Activated naive CD4-positive, alpha-beta T cell treated with anti-CD3 and anti-CD28 coated beads for 36 hours (primary cell): ENCODE measurements at regions not wholly inside any gene's neighbourhood (a gene's known extent, or its start where the extent isn't known, plus 50 kb on each side); places are given as distances from the start of the nearest gene placed in this dataset.

Experiments used
- CTCF ChIA-PET: fragments of 350-600 bp; sonication (Branson Sonifier 250); formaldehyde crosslinking; loops from one replicate; lab custom pipeline; 2021; ENCODE audit warnings: antibody characterized with exemption; lab: Charles Lee
- DNase-seq: peaks from one replicate; pipeline ENCODE4 v3.0.0-alpha.2; 2020
- H3K27ac Mint-ChIP-seq: one replicate; pipeline ENCODE4 v1.8.0; 2021; ENCODE audit warnings: mild to moderate bottlenecking, mixed read lengths
- H3K27me3 Mint-ChIP-seq: one replicate; pipeline ENCODE4 v1.8.0; 2021; ENCODE audit warnings: low read depth, mixed read lengths
- H3K36me3 Mint-ChIP-seq: one replicate; pipeline ENCODE4 v1.8.0; 2021; ENCODE audit warnings: low read depth, mixed read lengths
- H3K4me1 Mint-ChIP-seq: one replicate; pipeline ENCODE4 v1.8.0; 2021; ENCODE audit warnings: low read depth, mixed read lengths
- H3K4me3 Mint-ChIP-seq: one replicate; pipeline ENCODE4 v1.8.0; 2021; ENCODE audit warnings: mild to moderate bottlenecking, moderate library complexity, mixed read lengths
- H3K9me3 Mint-ChIP-seq: one replicate; pipeline ENCODE4 v1.8.0; 2021; ENCODE audit warnings: mixed read lengths
- intact Hi-C: fragments of 100-400 bp; cut with micrococcal nuclease; formaldehyde crosslinking; loops from one replicate; pipeline ENCODE4 v1.15.1; 2023

DNA sequence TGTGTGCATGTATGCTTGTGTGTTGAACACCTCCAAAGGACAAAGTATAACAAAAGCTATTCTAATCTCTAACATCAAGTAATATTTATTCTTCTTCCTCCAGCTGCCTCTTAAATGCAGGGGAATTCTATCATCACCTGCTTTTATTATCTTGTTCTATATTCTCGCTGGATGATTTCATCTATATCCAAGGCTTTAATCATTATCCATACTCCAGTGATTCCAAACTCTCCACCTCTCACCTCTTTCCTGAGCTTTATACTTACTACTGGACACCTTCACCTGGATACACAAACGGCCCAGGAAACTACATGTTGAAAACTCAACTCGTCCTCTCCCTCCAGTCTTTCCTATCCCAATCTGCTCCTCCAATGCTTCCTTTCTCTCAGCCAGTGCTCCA is 418.6 kb downstream of the KLF5 start:
- Mint-ChIP-seq H3K36me3 (no peaks in the 10 kb centered on the region), H3K27ac (no peak overlapping the region), H3K4me3 (no peak overlapping the region), H3K27me3 (no peaks in the 10 kb centered on the region), H3K9me3 (no peaks in the 10 kb centered on the region), H3K4me1 (no peaks in the 10 kb centered on the region)
- intact Hi-C loops = no loop called here
- no peak for DNase-seq
- CTCF ChIA-PET = no interaction called here

- H3K9me3 Mint-ChIP-seq = no peaks in the 10 kb centered on the region
- no peaks in the 10 kb centered on the region for H3K27me3 Mint-ChIP-seq
- CTCF ChIA-PET = no interaction called here
- H3K4me3 Mint-ChIP-seq = no peak overlapping the region
- intact Hi-C loops = no loop called here
- no peaks in the 10 kb centered on the region for H3K36me3 Mint-ChIP-seq
- DNase-seq = no peak
- no peaks in the 10 kb centered on the region for H3K4me1 Mint-ChIP-seq
- H3K27ac Mint-ChIP-seq = no peak overlapping the region
Measured at GRCh38 chr13:73473016-73473415, 414.2 kb downstream of the KLF5 start.

DNA sequence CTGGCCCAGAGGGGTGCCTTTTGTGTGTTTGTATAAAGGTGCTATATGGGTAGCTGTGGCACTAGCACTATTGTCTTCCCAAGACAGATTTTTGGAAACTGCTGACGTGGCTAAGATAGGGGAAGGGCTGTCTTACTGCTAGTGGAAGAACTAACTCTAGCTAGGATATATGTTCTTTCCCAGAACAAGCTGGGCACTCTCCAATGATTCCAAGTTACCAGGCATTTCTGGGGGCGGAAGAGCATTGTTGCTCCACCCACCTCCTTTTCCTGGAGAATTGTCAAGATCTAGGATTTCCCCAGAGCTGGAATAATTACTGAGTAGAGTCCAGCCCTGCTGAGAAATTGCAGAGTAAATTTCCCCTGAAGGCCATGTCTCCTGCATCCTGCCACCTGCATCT is 408.3 kb downstream of the KLF5 start:
- H3K9me3 Mint-ChIP-seq = no peaks in the 10 kb centered on the region
- CTCF ChIA-PET = no interaction called here
- no peak for DNase-seq
- H3K4me3 Mint-ChIP-seq = no peak overlapping the region
- no peaks in the 10 kb centered on the region for H3K36me3 Mint-ChIP-seq
- no peaks in the 10 kb centered on the region for H3K27me3 Mint-ChIP-seq
- no peaks in the 10 kb centered on the region for H3K4me1 Mint-ChIP-seq
- no peak overlapping the region for H3K27ac Mint-ChIP-seq
- intact Hi-C loops = no loop called here

GRCh38 chr13:73466561-73466960 is 407.8 kb downstream of the KLF5 start:
- DNase-seq = no peak
- H3K36me3 Mint-ChIP-seq = no peaks in the 10 kb centered on the region
- H3K27me3 Mint-ChIP-seq = no peaks in the 10 kb centered on the region
- CTCF ChIA-PET = interaction anchor here (1.1 kb wide), 1 partner anchor 238 kb away, joined by 3 read pairs; no protein-coding TSS in a partner anchor
- no peak overlapping the region for H3K4me3 Mint-ChIP-seq
- no peaks in the 10 kb centered on the region for H3K4me1 Mint-ChIP-seq
- H3K27ac Mint-ChIP-seq = no peak overlapping the region
- H3K9me3 Mint-ChIP-seq = no peaks in the 10 kb centered on the region
- intact Hi-C loops = no loop called here

DNA sequence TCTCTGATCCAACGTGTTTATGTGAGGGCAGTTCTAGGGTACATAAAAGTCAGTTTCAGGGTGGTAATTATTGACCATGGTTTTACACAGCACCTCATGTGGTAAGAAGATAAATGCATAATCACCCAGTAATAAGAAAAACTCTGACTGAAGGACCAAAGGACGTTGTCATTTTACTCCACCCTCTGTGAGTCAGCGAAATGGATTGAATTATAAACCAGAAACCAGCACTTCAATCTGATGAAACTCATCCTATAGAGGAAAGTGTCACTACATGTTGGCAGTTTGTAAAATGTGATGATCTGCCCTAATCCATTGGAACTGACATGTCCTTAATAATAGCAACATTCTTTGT is 406.8 kb downstream of the KLF5 start:
- CTCF ChIA-PET = interaction anchor here (0.6 to 1.1 kb wide), 2 partner anchors 237 to 326 kb away, joined by 3 read pairs; no protein-coding TSS in a partner anchor
- Mint-ChIP-seq H3K36me3 (no peaks in the 10 kb centered on the region), H3K27me3 (no peaks in the 10 kb centered on the region), H3K4me3 (no peak overlapping the region), H3K4me1 (no peaks in the 10 kb centered on the region), H3K27ac (no peak overlapping the region), H3K9me3 (no peaks in the 10 kb centered on the region)
- intact Hi-C loops = no loop called here
- no peak for DNase-seq

- intact Hi-C loops = no loop called here
- Mint-ChIP-seq H3K27ac (no peak overlapping the region), H3K9me3 (no peaks in the 10 kb centered on the region), H3K27me3 (no peaks in the 10 kb centered on the region), H3K36me3 (no peaks in the 10 kb centered on the region), H3K4me3 (no peak overlapping the region), H3K4me1 (no peaks in the 10 kb centered on the region)
- CTCF ChIA-PET = interaction anchor here (0.6 to 0.7 kb wide), 2 partner anchors 14 to 326 kb away, joined by 3 to 5 read pairs; no protein-coding TSS in a partner anchor
- DNase-seq = no peak
Measured at GRCh38 chr13:73464758-73465616, 406.2 kb downstream of the KLF5 start.

GRCh38 chr13:73462241-73462640 is 403.4 kb downstream of the KLF5 start:
- intact Hi-C loops = no loop called here
- Mint-ChIP-seq H3K36me3 (no peaks in the 10 kb centered on the region), H3K4me1 (no peaks in the 10 kb centered on the region), H3K27me3 (no peaks in the 10 kb centered on the region), H3K9me3 (no peaks in the 10 kb centered on the region), H3K4me3 (no peak overlapping the region), H3K27ac (no peak overlapping the region)
- CTCF ChIA-PET = no interaction called here
- DNase-seq = no peak

GRCh38 chr13:73451221-73452029 is 392.6 kb downstream of the KLF5 start:
- H3K4me1 Mint-ChIP-seq = no peaks in the 10 kb centered on the region
- no peaks in the 10 kb centered on the region for H3K27me3 Mint-ChIP-seq
- H3K9me3 Mint-ChIP-seq = peaks cover 4% of the 10 kb centered on the region
- H3K36me3 Mint-ChIP-seq = peaks cover 1% of the 10 kb centered on the region
- no peak overlapping the region for H3K4me3 Mint-ChIP-seq
- intact Hi-C loops = no loop called here
- DNase-seq = no peak
- H3K27ac Mint-ChIP-seq = no peak overlapping the region
- CTCF ChIA-PET = interaction anchor here (0.6 kb wide), 1 partner anchor 1920 kb away, joined by 3 read pairs; no protein-coding TSS in a partner anchor

DNA sequence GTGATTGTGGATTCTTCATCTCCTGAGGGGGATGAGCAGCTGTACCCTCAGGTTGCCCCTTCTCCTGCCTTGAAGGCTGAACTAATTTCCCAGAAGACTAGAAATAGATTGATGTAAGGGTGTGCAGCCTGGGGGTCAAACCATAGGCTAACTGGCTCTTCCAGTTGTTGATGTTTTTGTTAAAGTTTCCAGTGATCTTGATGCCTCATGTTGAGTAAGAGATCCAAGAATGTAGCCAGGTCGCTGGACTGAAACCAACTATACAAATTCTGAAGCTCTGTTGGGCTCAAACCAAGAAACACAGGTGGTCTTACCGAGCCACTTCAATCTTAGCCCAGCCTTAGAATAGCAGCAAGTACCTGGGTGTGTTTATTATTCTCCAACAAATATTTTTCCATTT is 391.8 kb downstream of the KLF5 start:
- H3K27ac Mint-ChIP-seq = no peak overlapping the region
- peaks cover 3% of the 10 kb centered on the region for H3K36me3 Mint-ChIP-seq
- H3K4me1 Mint-ChIP-seq = no peaks in the 10 kb centered on the region
- intact Hi-C loops = no loop called here
- H3K9me3 Mint-ChIP-seq = peaks cover 4% of the 10 kb centered on the region
- H3K27me3 Mint-ChIP-seq = no peaks in the 10 kb centered on the region
- no peak for DNase-seq
- no peak overlapping the region for H3K4me3 Mint-ChIP-seq
- CTCF ChIA-PET = interaction anchor here (0.5 kb wide), 1 partner anchor 14 kb away, joined by 5 read pairs; no protein-coding TSS in a partner anchor

DNA sequence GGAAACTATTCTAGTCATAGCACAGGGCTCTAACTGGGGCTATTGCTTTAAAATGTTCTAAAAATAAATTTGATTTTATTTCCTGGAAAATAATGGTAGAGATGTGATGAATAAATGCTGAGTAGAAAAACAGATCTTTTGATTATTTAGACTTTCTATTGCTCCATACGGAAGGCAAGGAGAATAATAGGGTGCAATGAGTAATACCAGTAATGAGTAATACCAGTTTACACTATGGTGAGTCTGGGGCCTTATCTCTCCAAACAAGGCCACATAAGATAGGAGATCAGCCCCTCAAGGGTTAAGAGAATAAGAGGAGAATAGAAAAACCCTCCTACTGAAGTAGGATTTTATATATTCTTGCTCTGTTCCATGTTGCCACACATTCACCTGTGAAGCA is 390.4 kb downstream of the KLF5 start:
- no peaks in the 10 kb centered on the region for H3K27me3 Mint-ChIP-seq
- H3K9me3 Mint-ChIP-seq = peaks cover 7% of the 10 kb centered on the region
- H3K36me3 Mint-ChIP-seq = peaks cover 7% of the 10 kb centered on the region

DNA sequence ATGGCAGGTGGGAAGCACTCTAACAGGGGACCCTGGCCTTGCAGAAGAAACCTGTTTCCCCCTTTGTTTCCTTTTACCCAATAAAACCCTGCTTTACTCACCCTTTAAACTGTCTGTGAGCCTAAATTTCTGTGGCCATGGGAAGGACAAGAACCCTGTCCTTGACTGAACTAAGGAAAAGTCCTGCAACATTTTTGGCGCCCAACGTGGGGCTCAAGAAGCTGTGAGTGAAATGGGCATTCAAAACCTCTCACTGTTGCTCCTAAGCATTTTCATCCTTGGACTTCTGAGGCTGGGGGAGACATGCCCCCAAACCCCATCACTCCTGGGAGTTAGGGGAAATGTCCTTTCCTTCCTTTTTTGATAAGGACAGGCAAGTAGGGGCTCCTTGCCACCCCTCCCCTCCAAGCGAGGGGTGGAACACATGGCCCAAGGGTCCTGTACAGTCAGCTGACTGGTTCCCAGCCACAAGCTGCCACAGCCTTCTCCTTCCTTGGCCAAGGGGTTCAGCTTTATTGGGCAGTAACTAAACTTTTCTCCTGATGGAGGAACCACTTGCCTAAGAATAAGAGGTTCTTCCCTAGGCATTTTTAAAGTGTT is 381.6 kb downstream of the KLF5 start:
- intact Hi-C loops = no loop called here
- no peak overlapping the region for H3K27ac Mint-ChIP-seq

More for the DNA sequence above, 390.4 kb downstream of the KLF5 start:
- no peak for DNase-seq
- intact Hi-C loops = no loop called here
- Mint-ChIP-seq H3K4me3 (no peak overlapping the region), H3K4me1 (no peaks in the 10 kb centered on the region), H3K27ac (no peak overlapping the region)
- CTCF ChIA-PET = interaction anchor here (0.6 kb wide), 1 partner anchor 14 kb away, joined by 3 read pairs; no protein-coding TSS in a partner anchor

GRCh38 chr13:73433890-73434289 is 375.1 kb downstream of the KLF5 start:
- CTCF ChIA-PET = no interaction called here
- DNase-seq = no peak
- H3K4me1 Mint-ChIP-seq = no peaks in the 10 kb centered on the region
- H3K27ac Mint-ChIP-seq = no peak overlapping the region
- intact Hi-C loops = no loop called here
- H3K27me3 Mint-ChIP-seq = no peaks in the 10 kb centered on the region
- H3K36me3 Mint-ChIP-seq = peaks cover 3% of the 10 kb centered on the region
- H3K4me3 Mint-ChIP-seq = no peak overlapping the region
- peaks cover 13% of the 10 kb centered on the region for H3K9me3 Mint-ChIP-seq

More for the DNA sequence above, 381.6 kb downstream of the KLF5 start:
- Mint-ChIP-seq H3K9me3 (peaks cover 38% of the 10 kb centered on the region), H3K27me3 (no peaks in the 10 kb centered on the region), H3K4me3 (no peak overlapping the region), H3K4me1 (no peaks in the 10 kb centered on the region), H3K36me3 (peaks cover 9% of the 10 kb centered on the region)
- no peak for DNase-seq
- CTCF ChIA-PET = no interaction called here
